ENCODE measurements at regions not wholly inside any gene's neighbourhood (a gene's known extent, or its start where the extent isn't known, plus 50 kb on each side); places are given as distances from the start of the nearest gene placed in this dataset.
"Not testable (repeated sequence)": the region's sequence is repeated elsewhere in the genome, so short reads cannot be mapped to it uniquely, and the experiment has no call there.

- not testable (repeated sequence) for H3K4me1 ChIP-seq (ENCODE audit: insufficient read depth); H3K9me3 Mint-ChIP-seq; H3K36me3 ChIP-seq (ENCODE audit: insufficient read depth); H3K27me3 Mint-ChIP-seq (ENCODE audit: insufficient read depth, low read depth, poor library complexity); DNase-seq (ENCODE audit: low spot score); H2AFZ ChIP-seq; H3K79me2 ChIP-seq (replicated peaks; ENCODE audit: insufficient read depth); H3K27me3 ChIP-seq (ENCODE audit: insufficient read depth); ATAC-seq; H3F3A ChIP-seq (replicated peaks; ENCODE audit: low read depth); H3K36me3 Mint-ChIP-seq (ENCODE audit: low read depth); H3K27ac ChIP-seq (ENCODE audit: low read depth); H3K9me2 ChIP-seq (ENCODE audit: insufficient read depth); H3K4me3 ChIP-seq; H3K4me3 Mint-ChIP-seq; H3K4me2 ChIP-seq; H3K27ac Mint-ChIP-seq; H4K20me1 ChIP-seq (replicated peaks; ENCODE audit: insufficient read depth)
- peaks cover 11% of the 10 kb centered on the region; the same call in 2 of the 3 replicates for H3K4me1 Mint-ChIP-seq
These were observed 76.9 kb upstream of the LSM14A start for GRCh38 chr19:34095411-34095810.

GRCh38 chr19:34096020-34096915, 76.0 kb upstream of the LSM14A start:
- Mint-ChIP-seq H3K27ac (no peak overlapping the region; the same call in 1 of the 2 replicates), H3K4me1 (peaks cover 11% of the 10 kb centered on the region; the same call in 2 of the 3 replicates), H3K27me3 (ENCODE audit: insufficient read depth, low read depth, poor library complexity) (peaks cover 9% of the 10 kb centered on the region), H3K36me3 (ENCODE audit: low read depth) (no peaks in the 10 kb centered on the region), H3K4me3 (peak overlapping the region; percentile 68), H3K9me3 (no peaks in the 10 kb centered on the region)
- H3K4me2 ChIP-seq, result peak overlapping the region; percentile 58
- H3K9me2 ChIP-seq (ENCODE audit: insufficient read depth), result no peaks in the 10 kb centered on the region; the same call in 1 of the 2 replicates
- peak overlapping the region; percentile 24; the same call in 1 of the 2 replicates for H2AFZ ChIP-seq
- no peaks in the 10 kb centered on the region for H4K20me1 ChIP-seq (replicated peaks; ENCODE audit: insufficient read depth)
- H3K36me3 ChIP-seq (ENCODE audit: insufficient read depth), result no peaks in the 10 kb centered on the region
- H3K4me3 ChIP-seq, result peak overlapping the region; percentile 32
- TF ChIP-seq EZH2 (IDR thresholded peaks at IDR 0.05; ENCODE audit: low read depth, unreplicated experiment) (no peak), CTCF (conservative IDR thresholded peaks at IDR 0.05; ENCODE audit: low read depth in 2 of 2) (peak; percentile 64 to 85)
- ATAC-seq (peak; percentile 91), DNase-seq (ENCODE audit: low spot score) (peak; percentile 83)
- no peak overlapping the region for H3K27ac ChIP-seq (ENCODE audit: low read depth)
- H3K79me2 ChIP-seq (replicated peaks; ENCODE audit: insufficient read depth), result no peaks in the 10 kb centered on the region
- no peaks in the 10 kb centered on the region for H3F3A ChIP-seq (replicated peaks; ENCODE audit: low read depth)
- H3K4me1 ChIP-seq (ENCODE audit: insufficient read depth), result no peaks in the 10 kb centered on the region
- H3K27me3 ChIP-seq (ENCODE audit: insufficient read depth), result no peaks in the 10 kb centered on the region

GRCh38 chr19:34104096-34104495, 68.2 kb upstream of the LSM14A start:
- no peaks in the 10 kb centered on the region for H3K4me1 Mint-ChIP-seq
- no peak for ATAC-seq

More at GRCh38 chr19:34104096-34104495, 68.2 kb upstream of the LSM14A start:
- Histone ChIP-seq H3K4me3 (no peak overlapping the region), H3K4me1 (ENCODE audit: insufficient read depth) (no peaks in the 10 kb centered on the region), H2AFZ (no peak overlapping the region), H4K20me1 (replicated peaks; ENCODE audit: insufficient read depth) (no peaks in the 10 kb centered on the region), H3K27me3 (ENCODE audit: insufficient read depth) (no peaks in the 10 kb centered on the region), H3K9me2 (ENCODE audit: insufficient read depth) (no peaks in the 10 kb centered on the region; the same call in 1 of the 2 replicates), H3K27ac (ENCODE audit: low read depth) (no peak overlapping the region), H3K36me3 (ENCODE audit: insufficient read depth) (no peaks in the 10 kb centered on the region), H3K79me2 (replicated peaks; ENCODE audit: insufficient read depth) (no peaks in the 10 kb centered on the region), H3F3A (replicated peaks; ENCODE audit: low read depth) (no peaks in the 10 kb centered on the region), H3K4me2 (no peak overlapping the region)
- no peak for DNase-seq (ENCODE audit: low spot score)
- H3K4me3 Mint-ChIP-seq, result no peak overlapping the region
- H3K36me3 Mint-ChIP-seq (ENCODE audit: low read depth), result no peaks in the 10 kb centered on the region
- H3K27me3 Mint-ChIP-seq (ENCODE audit: insufficient read depth, low read depth, poor library complexity), result peaks cover 3% of the 10 kb centered on the region
- no peaks in the 10 kb centered on the region for H3K9me3 Mint-ChIP-seq
- H3K27ac Mint-ChIP-seq, result no peak overlapping the region
- TF ChIP-seq CTCF (conservative IDR thresholded peaks at IDR 0.05; ENCODE audit: low read depth in 2 of 2) (no peak), STAT1 (IDR thresholded peaks at IDR 0.05; ENCODE audit: unreplicated experiment) (no peak), JUNB (IDR thresholded peaks at IDR 0.05; ENCODE audit: unreplicated experiment) (no peak), ETS1 (IDR thresholded peaks at IDR 0.05) (no peak), NANOG (IDR thresholded peaks at IDR 0.05; ENCODE audit: borderline replicate concordance) (no peak), ZNF114 (CRISPR knock-in tag; IDR thresholded peaks at IDR 0.05) (no peak)

Measured in GM23338 (cell line).